HL-60 (cell line): ENCODE measurements at regions not wholly inside any gene's neighbourhood (a gene's known extent, or its start where the extent isn't known, plus 50 kb on each side); places are given as distances from the start of the nearest gene placed in this dataset.
A peak's percentile ranks its signal among the peaks of the same experiment; 100 is the strongest.

Experiments used
- DNase-seq, 2 experiments: peaks; one replicate each; pipeline ENCODE4 v3.0.0-alpha.2; 2010 to 2020; ENCODE audit warnings: low read depth in 1 of 2, low spot score in 1 of 2
- H3K27ac ChIP-seq: fragments of 250-450 bp; sonication (Bioruptor Pico); replicated peaks from 2 replicates; pipeline ENCODE4 v1.5.1; 2020; ENCODE audit warnings: mild to moderate bottlenecking, moderate library complexity
- H3K27me3 ChIP-seq: fragments of 250-450 bp; sonication (Bioruptor Pico); 2 replicates; pipeline ENCODE4 v1.5.1; 2021; ENCODE audit warnings: mild to moderate bottlenecking, moderate library complexity; ENCODE audit not compliant: insufficient read depth, poor library complexity, severe bottlenecking
- H3K4me3 ChIP-seq: replicated peaks from 2 replicates; pipeline ENCODE4 v1.5.1; 2011; ENCODE audit warnings: mild to moderate bottlenecking, control low read depth, low read length; ENCODE audit not compliant: insufficient read depth
- CTCF ChIP-seq: IDR thresholded peaks from one replicate; pipeline ENCODE4 v1.5.1; 2011; ENCODE audit warnings: low read length, control low read depth, inconsistent platforms; ENCODE audit not compliant: insufficient read depth
- GABPA ChIP-seq: IDR thresholded peaks from 2 replicates; pipeline ENCODE4 v1.6.1; 2012; ENCODE audit warnings: low read depth
- POLR2AphosphoS5 ChIP-seq: IDR thresholded peaks from 2 replicates; pipeline ENCODE4 v1.6.1; 2012; ENCODE audit warnings: low read depth
- REST ChIP-seq: IDR thresholded peaks from 2 replicates; pipeline ENCODE4 v1.6.1; 2012; ENCODE audit warnings: low read depth; ENCODE audit not compliant: insufficient replicate concordance
- SPI1 ChIP-seq: IDR thresholded peaks from 2 replicates; pipeline ENCODE4 v1.6.1; 2012; ENCODE audit warnings: low read depth, mild to moderate bottlenecking, borderline replicate concordance

- no peaks in the 10 kb centered on the region for H3K27me3 ChIP-seq
- no peak overlapping the region for H3K4me3 ChIP-seq
- peak overlapping the region; percentile 53 for H3K27ac ChIP-seq
- TF ChIP-seq GABPA: no peak
- no peak for TF ChIP-seq REST
- TF ChIP-seq CTCF: no peak
- TF ChIP-seq SPI1: no peak
- no peak for TF ChIP-seq POLR2AphosphoS5
- DNase-seq: peak in 1 of 2 experiments; percentile 54
Measured at GRCh38 chr6:105869835-105870440, 216.2 kb upstream of the PRDM1 start.

- DNase-seq: no peak
- Histone ChIP-seq H3K27me3 (no peaks in the 10 kb centered on the region), H3K4me3 (no peak overlapping the region), H3K27ac (peak overlapping the region; percentile 53)
- no peak for TF ChIP-seq GABPA
- TF ChIP-seq REST: no peak
- no peak for TF ChIP-seq POLR2AphosphoS5
- TF ChIP-seq CTCF: no peak
- TF ChIP-seq SPI1: no peak
Measured at GRCh38 chr6:105868823-105869460, 217.2 kb upstream of the PRDM1 start.

GRCh38 chr6:105867821-105868220 lies 218.3 kb upstream of the PRDM1 start:
- Histone ChIP-seq H3K27ac (no peak overlapping the region; the same call in 1 of the 2 replicates), H3K27me3 (no peaks in the 10 kb centered on the region), H3K4me3 (no peak overlapping the region)
- DNase-seq: peak in 1 of 2 experiments; percentile 23
- TF ChIP-seq REST (no peak), POLR2AphosphoS5 (no peak), SPI1 (no peak; the same call in 1 of the 2 replicates), GABPA (no peak), CTCF (no peak)
